ENCODE measurements at regions not wholly inside any gene's neighbourhood (a gene's known extent, or its start where the extent isn't known, plus 50 kb on each side); places are given as distances from the start of the nearest gene placed in this dataset.

DNA sequence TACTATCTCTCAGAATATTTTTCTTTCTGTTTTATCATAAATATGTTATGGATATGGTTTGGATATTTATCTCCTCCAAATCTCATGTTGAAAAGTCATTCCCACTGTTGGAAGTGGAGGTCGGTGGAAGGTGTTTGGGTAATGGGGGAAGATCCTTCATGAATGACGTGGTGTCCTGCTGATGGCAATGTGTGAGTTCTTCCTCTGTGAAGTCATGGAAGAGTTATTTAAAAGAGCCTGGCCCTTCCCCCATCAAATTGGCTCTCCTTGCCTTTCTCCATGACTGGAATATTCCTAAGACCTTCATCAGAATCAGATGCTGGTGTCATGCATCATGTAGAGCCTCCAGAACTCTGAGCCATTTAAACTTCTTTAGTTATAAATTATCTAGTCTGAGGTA, 1291.6 kb downstream of the FSCB start:
- H3K18ac ChIP-seq (ENCODE audit: low read depth in 1 of 2, low read length in 2 of 2): no peak overlapping the region
- no peak overlapping the region for H2BK120ac ChIP-seq (ENCODE audit: low read depth, low read length)
- H3K23ac ChIP-seq (ENCODE audit: low read length in 2 of 2): no peak overlapping the region
- H2BK12ac ChIP-seq (ENCODE audit: low read length in 2 of 2): no peak overlapping the region
- no peaks in the 10 kb centered on the region for H3K9me3 ChIP-seq (ENCODE audit: control insufficient read depth, low read length)
- no peak overlapping the region for H3K4ac ChIP-seq (ENCODE audit: low read depth in 1 of 2, low read length in 2 of 2)
- no peak overlapping the region for H2AFZ ChIP-seq (ENCODE audit: low read depth, low read length)
- H2BK15ac ChIP-seq (ENCODE audit: low read depth, poor library complexity, severe bottlenecking): no peak overlapping the region
- no peaks in the 10 kb centered on the region for H3K4me1 ChIP-seq (ENCODE audit: control insufficient read depth, insufficient read depth, low read depth, low read length)
- DNase-seq: no peak
- H4K91ac ChIP-seq (ENCODE audit: low read length): no peak overlapping the region
- no peaks in the 10 kb centered on the region for H3K79me1 ChIP-seq (replicated peaks; ENCODE audit: low read length, poor library complexity, severe bottlenecking)
- no peaks in the 10 kb centered on the region for H3K36me3 ChIP-seq (ENCODE audit: control insufficient read depth in 1 of 2, insufficient read depth in 2 of 2, low read depth in 1 of 2, low read length in 2 of 2)
- no peak overlapping the region for H3K4me2 ChIP-seq (ENCODE audit: low read length, poor library complexity, severe bottlenecking)
- WGBS: 91% methylated on average over 2 of the region's 2 CpGs
- H3K27me3 ChIP-seq (ENCODE audit: control insufficient read depth in 1 of 2, insufficient read depth in 1 of 2, low read length in 2 of 2): no peaks in the 10 kb centered on the region
- no peak overlapping the region for H4K8ac ChIP-seq (ENCODE audit: low read length)
- no peak overlapping the region for H2AK5ac ChIP-seq (ENCODE audit: low read length, severe bottlenecking)
- no peak overlapping the region for H3K9ac ChIP-seq (ENCODE audit: low read length)
- no peak overlapping the region for H2BK5ac ChIP-seq (ENCODE audit: low read depth, low read length, poor library complexity, severe bottlenecking)
- H3K27ac ChIP-seq (ENCODE audit: low read length, poor library complexity, severe bottlenecking): no peak overlapping the region
- H3K14ac ChIP-seq (ENCODE audit: low read length in 2 of 2): no peak overlapping the region
- no peak overlapping the region for H3K4me3 ChIP-seq (ENCODE audit: insufficient read depth in 1 of 2, low read depth in 1 of 2, low read length in 2 of 2)

GRCh38 chr14:43207189-43207588, 1299.9 kb downstream of the FSCB start:
- Histone ChIP-seq H2BK120ac (ENCODE audit: low read depth, low read length) (no peak overlapping the region), H3K27me3 (ENCODE audit: control insufficient read depth in 1 of 2, insufficient read depth in 1 of 2, low read length in 2 of 2) (no peaks in the 10 kb centered on the region), H3K9me3 (ENCODE audit: control insufficient read depth, low read length) (peaks cover 7% of the 10 kb centered on the region), H3K4ac (ENCODE audit: low read depth in 1 of 2, low read length in 2 of 2) (no peak overlapping the region), H3K4me1 (ENCODE audit: control insufficient read depth, insufficient read depth, low read depth, low read length) (no peaks in the 10 kb centered on the region), H4K91ac (ENCODE audit: low read length) (no peak overlapping the region), H3K9ac (ENCODE audit: low read length) (no peak overlapping the region), H3K36me3 (ENCODE audit: control insufficient read depth in 1 of 2, insufficient read depth in 2 of 2, low read depth in 1 of 2, low read length in 2 of 2) (no peaks in the 10 kb centered on the region), H3K14ac (ENCODE audit: low read length in 2 of 2) (no peak overlapping the region), H2BK15ac (ENCODE audit: low read depth, poor library complexity, severe bottlenecking) (no peak overlapping the region), H3K18ac (ENCODE audit: low read depth in 1 of 2, low read length in 2 of 2) (no peak overlapping the region), H3K79me1 (replicated peaks; ENCODE audit: low read length, poor library complexity, severe bottlenecking) (no peaks in the 10 kb centered on the region), H3K4me2 (ENCODE audit: low read length, poor library complexity, severe bottlenecking) (no peak overlapping the region), H4K8ac (ENCODE audit: low read length) (no peak overlapping the region), H3K23ac (ENCODE audit: low read length in 2 of 2) (no peak overlapping the region), H2BK5ac (ENCODE audit: low read depth, low read length, poor library complexity, severe bottlenecking) (no peak overlapping the region), H2AFZ (ENCODE audit: low read depth, low read length) (no peak overlapping the region), H2AK5ac (ENCODE audit: low read length, severe bottlenecking) (no peak overlapping the region), H3K27ac (ENCODE audit: low read length, poor library complexity, severe bottlenecking) (no peak overlapping the region), H2BK12ac (ENCODE audit: low read length in 2 of 2) (no peak overlapping the region), H3K4me3 (ENCODE audit: insufficient read depth in 1 of 2, low read depth in 1 of 2, low read length in 2 of 2) (no peak overlapping the region)
- WGBS: no CpG with 5 or more reads among the region's 2 CpGs
- DNase-seq: no peak

- H3K14ac ChIP-seq (ENCODE audit: low read length in 2 of 2): no peak overlapping the region
- no peaks in the 10 kb centered on the region for H3K27me3 ChIP-seq (ENCODE audit: control insufficient read depth in 1 of 2, insufficient read depth in 1 of 2, low read length in 2 of 2)
- 88% methylated on average over 1 of the region's 2 CpGs for WGBS
- no peak overlapping the region for H3K27ac ChIP-seq (ENCODE audit: low read length, poor library complexity, severe bottlenecking)
- peak; percentile 78 for DNase-seq
- H3K4me3 ChIP-seq (ENCODE audit: insufficient read depth in 1 of 2, low read depth in 1 of 2, low read length in 2 of 2): no peak overlapping the region
- H2BK120ac ChIP-seq (ENCODE audit: low read depth, low read length): no peak overlapping the region
- H3K9ac ChIP-seq (ENCODE audit: low read length): no peak overlapping the region
- H4K91ac ChIP-seq (ENCODE audit: low read length): no peak overlapping the region
- no peak overlapping the region for H2BK15ac ChIP-seq (ENCODE audit: low read depth, poor library complexity, severe bottlenecking)
- H3K23ac ChIP-seq (ENCODE audit: low read length in 2 of 2): no peak overlapping the region
- no peak overlapping the region for H2BK12ac ChIP-seq (ENCODE audit: low read length in 2 of 2)
- no peak overlapping the region for H2BK5ac ChIP-seq (ENCODE audit: low read depth, low read length, poor library complexity, severe bottlenecking)
- H2AK5ac ChIP-seq (ENCODE audit: low read length, severe bottlenecking): no peak overlapping the region
- peaks cover 7% of the 10 kb centered on the region for H3K9me3 ChIP-seq (ENCODE audit: control insufficient read depth, low read length)
- no peaks in the 10 kb centered on the region for H3K79me1 ChIP-seq (replicated peaks; ENCODE audit: low read length, poor library complexity, severe bottlenecking)
- no peak overlapping the region for H2AFZ ChIP-seq (ENCODE audit: low read depth, low read length)
- no peak overlapping the region for H3K4ac ChIP-seq (ENCODE audit: low read depth in 1 of 2, low read length in 2 of 2)
- H3K4me1 ChIP-seq (ENCODE audit: control insufficient read depth, insufficient read depth, low read depth, low read length): no peaks in the 10 kb centered on the region
- no peaks in the 10 kb centered on the region for H3K36me3 ChIP-seq (ENCODE audit: control insufficient read depth in 1 of 2, insufficient read depth in 2 of 2, low read depth in 1 of 2, low read length in 2 of 2)
- H4K8ac ChIP-seq (ENCODE audit: low read length): no peak overlapping the region
- H3K18ac ChIP-seq (ENCODE audit: low read depth in 1 of 2, low read length in 2 of 2): no peak overlapping the region
- H3K4me2 ChIP-seq (ENCODE audit: low read length, poor library complexity, severe bottlenecking): no peak overlapping the region
Measured at GRCh38 chr14:43204816-43205215, 1302.3 kb downstream of the FSCB start.

DNA sequence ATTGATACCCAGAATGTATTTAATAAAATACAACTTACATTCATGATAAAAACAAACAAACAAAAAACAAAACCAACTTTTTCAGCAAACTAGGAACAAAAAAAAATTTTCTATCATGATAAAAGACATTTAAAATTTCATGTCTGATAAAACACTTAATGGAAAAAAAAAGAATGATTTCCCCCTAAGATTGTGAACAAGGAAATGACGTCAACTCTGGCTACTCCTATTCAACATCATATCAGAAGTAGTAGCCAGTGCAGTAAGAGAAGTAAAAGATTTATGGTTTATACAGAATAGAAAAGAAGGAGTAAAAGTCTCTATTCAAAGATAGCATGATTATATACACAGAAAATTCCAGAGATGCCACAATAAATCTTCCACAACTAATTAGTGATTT, 1306.6 kb downstream of the FSCB start:
- Histone ChIP-seq H3K27me3 (ENCODE audit: control insufficient read depth in 1 of 2, insufficient read depth in 1 of 2, low read length in 2 of 2) (no peaks in the 10 kb centered on the region), H3K36me3 (ENCODE audit: control insufficient read depth in 1 of 2, insufficient read depth in 2 of 2, low read depth in 1 of 2, low read length in 2 of 2) (no peaks in the 10 kb centered on the region), H3K23ac (ENCODE audit: low read length in 2 of 2) (no peak overlapping the region), H4K8ac (ENCODE audit: low read length) (no peak overlapping the region), H3K79me1 (replicated peaks; ENCODE audit: low read length, poor library complexity, severe bottlenecking) (no peaks in the 10 kb centered on the region), H3K4ac (ENCODE audit: low read depth in 1 of 2, low read length in 2 of 2) (no peak overlapping the region), H2AK5ac (ENCODE audit: low read length, severe bottlenecking) (no peak overlapping the region), H3K9ac (ENCODE audit: low read length) (no peak overlapping the region), H3K4me2 (ENCODE audit: low read length, poor library complexity, severe bottlenecking) (no peak overlapping the region), H3K9me3 (ENCODE audit: control insufficient read depth, low read length) (no peaks in the 10 kb centered on the region), H2BK12ac (ENCODE audit: low read length in 2 of 2) (no peak overlapping the region), H2BK120ac (ENCODE audit: low read depth, low read length) (no peak overlapping the region), H3K4me1 (ENCODE audit: control insufficient read depth, insufficient read depth, low read depth, low read length) (no peaks in the 10 kb centered on the region), H2AFZ (ENCODE audit: low read depth, low read length) (no peak overlapping the region), H3K18ac (ENCODE audit: low read depth in 1 of 2, low read length in 2 of 2) (no peak overlapping the region), H3K14ac (ENCODE audit: low read length in 2 of 2) (no peak overlapping the region), H3K4me3 (ENCODE audit: insufficient read depth in 1 of 2, low read depth in 1 of 2, low read length in 2 of 2) (no peak overlapping the region), H3K27ac (ENCODE audit: low read length, poor library complexity, severe bottlenecking) (no peak overlapping the region), H4K91ac (ENCODE audit: low read length) (no peak overlapping the region), H2BK5ac (ENCODE audit: low read depth, low read length, poor library complexity, severe bottlenecking) (no peak overlapping the region), H2BK15ac (ENCODE audit: low read depth, poor library complexity, severe bottlenecking) (no peak overlapping the region)
- no CpG with 5 or more reads among the region's 1 CpG for WGBS
- DNase-seq: no peak

Data from mesenchymal stem cell (in vitro differentiated cells and primary cell).